Tongue (tissue), 1 donor: ENCODE measurements at regions not wholly inside any gene's neighbourhood (a gene's known extent, or its start where the extent isn't known, plus 50 kb on each side); places are given as distances from the start of the nearest gene placed in this dataset.
A peak's percentile ranks its signal among the peaks of the same experiment; 100 is the strongest.

Experiments
- DNase-seq: peaks from one replicate; pipeline ENCODE4 v3.0.0-alpha.2; 2015

DNA sequence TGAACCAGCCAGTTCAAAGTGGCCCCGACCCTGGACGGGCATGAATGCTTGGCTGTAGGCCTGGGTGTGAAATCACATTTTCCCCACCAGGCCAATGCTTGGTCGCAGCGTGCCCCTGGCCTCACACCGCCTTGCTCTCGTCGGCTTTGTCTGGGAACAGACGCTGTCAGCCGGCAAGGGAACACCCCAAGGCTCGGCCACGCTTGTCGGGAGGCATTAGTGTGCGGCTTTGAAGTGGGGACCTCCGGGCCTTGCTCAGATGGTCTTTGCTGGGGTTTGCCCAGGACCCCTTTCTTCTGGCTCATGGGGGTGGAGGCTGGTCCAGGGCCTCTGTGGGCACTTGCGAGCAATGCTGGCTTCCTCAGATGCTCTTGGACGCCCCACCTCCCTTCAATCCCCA lies 79.1 kb downstream of the INHBB start:
- DNase-seq = no peak

DNA sequence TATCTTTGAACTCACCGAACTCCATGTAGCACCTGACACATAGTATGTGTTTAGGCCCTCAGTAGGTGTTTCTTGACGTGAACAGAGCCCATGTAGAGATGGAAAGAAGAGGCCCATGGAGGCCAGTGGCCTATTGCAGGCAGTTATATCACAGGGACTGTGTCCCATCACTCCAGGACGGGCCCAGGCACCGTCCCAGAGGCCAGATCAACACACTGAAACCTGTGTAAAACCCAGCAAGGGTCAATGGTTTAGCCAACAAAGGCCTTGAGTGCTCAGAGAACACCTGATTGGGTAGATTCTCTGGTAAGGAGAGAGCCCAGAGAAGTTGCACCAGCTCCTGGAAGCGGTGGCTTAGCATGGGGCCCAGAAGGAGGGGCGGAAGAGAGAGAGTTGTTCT lies 82.8 kb downstream of the INHBB start:
- no peak for DNase-seq

DNA sequence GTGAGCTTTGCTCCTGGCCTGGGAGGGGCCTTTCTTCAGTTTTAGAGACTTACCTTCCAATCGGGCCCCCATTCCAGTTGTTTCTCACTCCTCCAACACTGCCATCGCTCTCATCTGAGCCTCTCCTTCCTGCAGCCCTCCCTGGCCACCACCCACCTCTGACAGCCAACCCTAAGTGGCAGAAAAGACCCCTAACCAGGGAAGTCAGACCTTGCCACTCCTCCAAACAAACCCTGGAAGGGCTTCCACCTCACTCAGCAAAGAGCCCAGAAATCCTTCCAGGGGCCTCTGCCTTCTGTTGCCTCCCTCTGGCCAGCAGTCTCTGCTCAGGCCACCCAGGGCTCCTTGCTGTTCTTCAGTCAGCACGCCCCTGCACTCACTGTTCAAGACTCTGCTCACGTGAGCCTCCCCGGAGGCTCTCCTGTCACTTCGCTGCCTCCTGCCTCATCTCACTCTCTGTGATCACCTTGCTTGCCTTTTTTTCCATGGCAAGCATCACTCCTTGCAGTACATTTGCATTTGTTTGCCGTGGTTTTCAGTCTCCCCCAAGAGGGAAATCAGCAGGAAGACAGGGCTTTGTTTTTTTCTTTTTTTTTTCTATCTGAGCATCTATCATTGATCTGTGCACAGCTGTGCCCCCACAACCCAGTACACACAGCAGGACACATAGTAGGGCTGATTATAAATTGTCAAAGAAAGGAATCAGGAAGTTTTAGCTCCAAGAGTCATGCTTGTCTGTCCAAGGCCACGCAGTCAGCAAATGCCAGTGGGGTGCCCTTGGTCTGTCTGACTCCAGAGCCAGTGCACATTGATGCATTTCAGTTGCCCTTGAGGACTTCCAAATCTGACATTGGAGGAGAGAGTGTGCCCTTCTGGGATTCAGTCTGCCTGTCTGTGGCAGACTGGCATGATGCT lies 83.9 kb downstream of the INHBB start:
- no peak for DNase-seq

DNA sequence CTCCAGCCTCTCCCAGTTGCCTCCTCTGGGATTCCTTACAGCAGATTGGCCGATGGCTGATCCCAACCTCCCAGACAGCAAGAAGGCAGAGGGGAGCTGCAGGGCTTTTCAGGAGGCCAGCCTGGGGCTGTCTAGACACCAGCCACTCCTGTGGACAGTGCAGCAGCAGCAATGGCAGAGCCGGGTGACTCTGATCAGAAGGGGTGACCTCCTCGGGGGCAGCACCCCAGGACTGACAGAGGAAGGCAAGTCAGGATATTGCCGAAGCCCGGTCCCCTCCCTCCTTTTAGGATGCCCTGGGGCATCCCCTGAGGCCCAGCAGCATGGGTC lies 84.5 kb downstream of the INHBB start:
- DNase-seq = no peak

DNA sequence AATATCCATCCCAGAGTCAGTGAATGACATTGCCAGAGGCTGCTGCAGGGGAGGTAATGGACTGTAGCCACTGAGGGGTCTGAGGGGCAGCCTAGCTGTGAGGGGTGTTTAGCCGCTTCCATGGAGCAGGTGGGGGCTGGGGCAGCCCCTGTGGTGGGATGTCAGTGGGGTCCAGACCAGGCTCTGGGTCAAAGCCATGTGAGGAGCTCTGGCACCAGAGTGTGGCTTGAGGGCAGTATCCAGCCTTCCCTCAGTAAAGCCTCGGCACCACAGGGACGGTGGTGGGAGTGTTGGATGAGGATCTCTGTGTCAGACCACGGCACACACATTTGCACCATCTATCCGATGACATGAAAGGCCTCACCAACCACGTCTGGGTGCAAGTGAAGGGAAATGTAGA lies 85.0 kb downstream of the INHBB start:
- no peak for DNase-seq

DNA sequence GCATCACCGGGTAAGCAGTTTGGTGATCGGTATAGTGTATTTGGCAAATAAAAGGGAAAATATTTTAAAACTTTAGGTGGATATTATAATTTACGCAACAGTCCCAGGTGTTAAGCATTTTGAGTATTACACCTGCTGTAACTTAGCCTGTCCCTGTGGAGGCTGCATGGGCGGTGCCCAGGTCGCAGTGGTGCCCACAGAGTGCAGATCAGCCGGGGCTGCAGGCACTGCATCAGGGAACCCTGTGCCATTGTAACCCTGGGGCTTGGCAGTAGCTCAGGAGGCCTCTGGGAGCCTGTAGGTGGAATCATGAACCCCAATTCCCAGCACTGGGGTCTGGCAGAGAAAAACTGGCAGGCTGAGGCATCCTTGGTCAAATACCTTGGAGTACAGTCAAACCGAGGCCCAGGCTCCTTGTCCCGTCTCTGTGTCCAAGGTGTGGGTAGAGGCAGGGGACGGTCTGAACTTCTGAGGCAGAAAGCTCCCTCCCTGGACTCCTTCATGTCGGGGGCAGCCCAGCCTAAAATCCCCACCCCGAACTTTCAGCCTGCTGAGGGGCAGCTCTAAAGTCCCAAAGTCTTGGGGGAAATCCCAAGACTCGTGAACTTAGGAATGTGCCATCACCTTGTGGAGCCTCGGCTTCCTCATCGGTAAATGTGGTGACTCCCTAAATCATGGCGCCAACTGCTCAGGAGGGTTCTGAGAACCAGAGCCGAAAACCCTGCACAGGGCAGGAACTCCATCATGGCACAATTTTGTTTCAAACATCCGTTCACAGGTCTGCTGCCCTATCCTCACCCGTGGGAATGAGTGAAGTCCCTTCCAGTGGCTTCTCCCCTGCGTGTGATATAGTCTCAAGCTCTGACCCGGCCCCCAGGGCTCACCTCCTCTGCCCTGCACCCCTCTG lies 85.7 kb downstream of the INHBB start:
- DNase-seq = no peak

DNA sequence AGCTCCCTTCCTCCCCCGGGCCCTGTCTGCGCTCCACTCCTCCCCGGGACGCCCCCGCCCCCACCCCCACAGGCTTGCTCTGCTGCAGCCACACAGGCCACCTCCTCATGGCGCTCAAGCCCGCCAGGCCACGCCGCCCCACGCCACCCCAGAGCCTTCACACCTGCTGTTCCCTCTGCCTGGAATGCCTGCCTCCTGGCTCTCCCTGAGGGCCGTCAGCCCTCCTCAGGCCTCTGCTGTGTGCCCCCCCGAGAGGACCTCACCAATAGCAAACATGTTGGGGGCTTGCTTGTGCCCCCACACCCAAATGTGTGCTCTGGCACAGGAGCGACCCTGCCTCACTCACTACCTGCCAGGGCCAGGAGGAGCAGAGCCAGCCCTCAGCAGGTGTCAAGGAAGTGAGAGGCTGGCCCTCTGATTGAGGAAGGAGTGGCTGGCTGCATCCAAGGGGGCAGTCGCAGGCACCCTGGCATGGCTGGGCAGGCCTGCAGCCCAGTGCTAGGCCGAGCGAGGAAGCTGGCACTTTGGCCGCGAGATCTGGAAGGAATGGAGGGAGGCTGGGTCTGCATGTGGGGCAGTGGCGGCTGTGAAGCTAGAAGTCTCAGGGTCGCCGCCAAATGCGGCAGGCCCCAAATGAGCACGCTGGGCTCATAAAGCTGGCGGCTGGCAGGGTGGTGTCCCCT lies 86.5 kb downstream of the INHBB start:
- DNase-seq = no peak

DNA sequence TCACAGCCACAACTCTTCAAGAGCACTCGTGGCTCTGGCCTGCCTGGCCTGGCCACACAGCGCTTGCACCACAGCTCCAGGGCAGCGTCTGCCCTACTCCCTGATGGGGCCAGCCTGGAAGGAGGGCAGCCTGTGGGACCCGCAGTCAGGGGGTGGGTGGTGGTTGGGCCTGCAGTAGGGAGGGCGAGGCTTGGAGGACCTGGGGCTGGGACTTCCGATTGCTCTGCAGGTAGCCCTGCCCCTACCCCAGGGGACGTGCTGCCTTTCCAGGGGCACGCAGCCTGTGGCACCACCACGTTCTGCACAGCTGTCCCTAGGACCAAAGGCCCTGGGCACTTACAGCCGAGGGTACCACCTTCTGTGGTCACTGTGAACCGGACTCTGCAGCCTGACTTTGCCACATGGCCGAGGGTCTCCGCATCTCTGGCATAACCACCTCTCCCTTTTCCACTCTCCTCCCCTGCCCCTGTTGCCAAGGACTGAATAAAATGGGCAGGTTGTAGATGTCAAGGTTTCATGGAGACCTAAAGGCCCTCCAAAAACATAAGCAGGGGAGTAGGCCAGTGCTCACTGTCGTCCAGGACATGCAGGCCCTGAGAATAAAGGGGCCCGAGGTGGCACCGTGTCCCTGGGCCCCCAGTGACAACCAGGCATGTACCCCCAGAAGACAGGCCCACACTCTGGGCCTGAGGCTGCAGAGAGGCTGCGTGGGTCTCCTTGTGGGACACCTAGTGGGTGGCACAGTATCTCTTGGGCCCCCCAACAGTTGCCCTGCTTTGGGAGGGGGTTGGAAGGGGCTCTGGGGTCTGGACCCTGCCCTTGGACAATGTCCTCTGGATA lies 87.3 kb downstream of the INHBB start:
- no peak for DNase-seq

DNA sequence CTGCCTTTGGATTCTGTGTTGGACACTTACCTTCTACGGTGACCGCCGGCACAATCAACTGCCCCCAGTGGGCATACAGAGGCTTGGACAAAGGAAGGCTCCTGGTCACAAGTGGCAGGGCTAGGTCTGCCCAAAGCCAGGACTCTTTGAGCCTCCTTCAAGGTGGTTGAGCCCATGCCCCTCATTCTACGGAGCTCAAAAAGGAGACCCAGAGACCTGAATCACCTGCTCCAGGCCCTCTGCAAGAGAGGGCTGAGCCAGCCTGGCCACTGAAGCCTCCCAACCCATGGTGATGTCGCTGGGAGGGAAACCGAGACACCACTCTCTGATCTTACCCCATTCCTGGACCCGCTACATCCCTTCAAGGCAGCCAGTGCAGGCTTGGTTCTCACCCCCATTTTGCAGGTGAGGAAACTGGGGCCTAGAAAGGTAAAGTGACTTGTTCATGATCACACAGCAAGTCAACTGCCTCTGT lies 87.9 kb downstream of the INHBB start:
- DNase-seq = no peak

DNA sequence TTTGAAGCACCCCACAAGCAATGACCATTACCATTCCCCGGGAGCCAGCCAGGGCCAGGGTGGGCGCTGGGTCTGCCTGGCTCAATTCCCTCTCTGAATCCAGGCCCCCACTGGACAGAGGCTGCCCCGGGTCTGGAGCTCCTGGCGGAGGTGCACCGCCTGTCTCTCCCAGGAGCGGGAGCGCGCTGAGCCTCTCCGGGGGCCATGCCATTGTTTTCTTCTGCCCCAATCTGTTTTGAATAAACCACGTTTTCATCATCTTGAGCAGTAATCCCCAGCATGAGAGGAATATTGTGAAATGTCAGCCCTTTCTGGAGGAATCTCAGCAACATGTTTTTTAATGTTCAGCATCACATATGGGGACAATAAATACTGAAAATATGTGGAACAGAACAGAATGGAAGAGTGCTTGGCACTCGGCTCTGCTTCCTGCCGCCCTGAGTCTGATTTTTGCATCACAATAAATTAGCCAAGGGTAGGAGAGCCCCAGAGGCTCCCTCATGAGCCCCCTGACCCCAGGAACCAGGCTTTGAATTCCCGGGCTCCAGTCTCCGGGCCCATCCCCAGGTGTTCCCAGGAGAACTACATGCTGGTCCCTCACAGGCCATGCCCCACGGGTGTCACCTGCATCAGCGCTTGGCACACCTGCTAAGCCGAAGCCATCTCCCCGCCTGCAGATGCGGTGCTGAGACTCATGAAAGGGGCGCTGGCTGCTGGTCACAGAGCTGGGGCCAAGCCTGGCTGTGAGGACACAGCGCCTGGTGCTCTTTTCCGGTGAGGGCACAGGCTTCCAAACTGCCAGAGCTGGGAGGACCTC lies 88.8 kb downstream of the INHBB start:
- peak; percentile 38 for DNase-seq

DNA sequence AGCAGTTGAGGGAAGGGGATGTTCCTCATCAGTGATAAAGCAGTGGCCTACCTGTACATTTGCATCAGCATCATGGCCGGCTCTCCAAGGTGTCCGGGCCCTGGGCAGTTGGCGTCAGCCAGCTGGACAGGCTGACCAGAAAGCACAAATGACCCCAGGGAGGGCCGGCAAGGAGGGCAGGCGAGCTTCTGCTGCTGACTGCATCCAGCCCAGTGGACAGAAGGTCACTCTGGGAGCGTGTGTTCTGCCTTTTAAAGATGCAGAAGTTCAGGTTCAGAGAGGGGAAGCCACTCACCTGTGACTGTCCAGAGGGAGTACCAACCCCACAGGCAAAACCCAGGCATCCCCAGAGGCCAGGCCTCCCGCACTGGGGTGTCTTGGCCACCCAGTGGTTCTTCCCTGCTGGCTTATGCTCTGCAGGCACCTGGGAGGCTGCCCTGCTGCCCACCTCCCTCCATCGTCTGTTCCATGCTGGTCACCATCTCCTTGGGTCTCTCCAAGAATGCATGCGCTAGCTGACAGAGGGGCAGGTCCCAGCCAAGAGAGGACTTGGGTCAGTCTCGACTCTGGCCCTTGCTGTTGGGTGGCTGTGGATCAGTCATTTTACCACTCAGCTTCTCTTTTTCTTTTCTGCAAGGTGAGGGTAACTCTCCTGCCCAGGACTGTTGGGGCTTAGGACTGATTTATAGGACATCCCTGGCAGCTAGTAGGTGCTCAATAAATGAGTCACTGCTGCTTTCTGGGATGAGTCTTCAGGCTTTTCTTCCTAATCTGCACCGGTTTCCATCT lies 89.9 kb downstream of the INHBB start:
- no peak for DNase-seq

DNA sequence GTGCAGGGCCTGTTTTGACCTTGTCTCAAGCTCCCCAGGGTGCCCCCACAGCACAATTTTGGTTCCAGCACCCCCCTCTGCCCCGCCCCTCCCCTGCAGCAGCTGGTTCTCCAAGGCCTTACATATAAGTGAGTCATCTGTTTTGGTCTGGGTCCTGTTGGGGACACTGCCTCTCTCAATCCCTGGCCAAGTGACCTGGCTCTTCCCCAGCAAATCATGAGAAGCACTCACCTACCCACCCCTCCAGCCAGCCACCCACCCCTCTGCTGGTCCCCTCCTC lies 90.5 kb downstream of the INHBB start:
- DNase-seq = no peak

DNA sequence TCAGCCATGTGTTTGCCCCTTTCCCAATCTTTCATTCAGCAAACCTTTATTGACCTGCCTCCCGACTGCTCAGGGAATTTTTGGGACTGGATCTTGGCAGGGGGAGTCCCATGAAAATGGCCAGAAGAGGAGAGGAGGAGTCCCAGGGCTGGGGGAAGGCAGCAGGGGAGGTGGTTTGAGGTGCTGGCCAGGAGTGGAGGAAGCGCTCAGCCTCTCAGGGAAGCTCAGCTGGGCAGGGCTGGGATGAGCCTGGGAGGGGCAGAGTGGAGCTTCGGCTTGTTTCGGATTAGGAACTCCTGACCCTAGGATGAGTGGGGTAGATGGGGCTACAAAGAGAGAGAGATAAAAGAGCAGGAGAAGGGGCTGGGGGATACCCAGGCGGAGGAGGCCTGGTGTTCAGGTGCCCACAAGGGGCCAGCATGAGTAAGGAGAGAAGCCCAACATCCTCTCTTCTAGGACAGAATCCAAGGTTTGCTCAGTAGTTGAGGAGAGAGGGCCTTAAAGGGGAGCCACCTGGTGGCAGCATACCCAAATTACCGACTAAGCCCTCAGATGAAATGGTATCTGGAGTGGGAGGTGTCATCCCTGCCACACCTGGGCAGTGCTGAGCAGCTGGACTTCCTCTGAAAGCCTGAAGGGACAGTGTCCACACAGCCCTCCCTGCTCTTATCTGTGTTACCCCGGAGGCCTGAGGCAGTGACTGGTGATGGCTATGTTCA lies 91.1 kb downstream of the INHBB start:
- peak; percentile 19 for DNase-seq

DNA sequence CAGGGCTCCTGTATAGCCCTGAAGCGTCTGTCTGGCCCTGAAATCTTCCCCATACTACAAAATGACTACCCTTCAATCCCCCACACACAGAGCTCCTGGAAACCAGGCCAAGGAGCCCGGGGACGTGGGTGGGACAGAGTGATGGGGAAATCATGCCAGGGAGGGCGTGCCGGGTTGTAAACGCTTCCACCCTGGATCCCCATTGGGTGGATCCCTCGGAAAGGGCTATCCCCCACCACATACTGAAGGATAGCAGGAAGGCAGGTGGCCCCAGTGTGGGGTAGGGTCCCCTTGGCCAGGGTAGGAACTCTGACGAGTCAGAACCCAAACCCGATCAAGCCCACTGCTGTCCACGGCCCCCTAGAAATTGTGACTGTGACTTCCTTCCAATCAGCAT lies 91.7 kb downstream of the INHBB start:
- no peak for DNase-seq

DNA sequence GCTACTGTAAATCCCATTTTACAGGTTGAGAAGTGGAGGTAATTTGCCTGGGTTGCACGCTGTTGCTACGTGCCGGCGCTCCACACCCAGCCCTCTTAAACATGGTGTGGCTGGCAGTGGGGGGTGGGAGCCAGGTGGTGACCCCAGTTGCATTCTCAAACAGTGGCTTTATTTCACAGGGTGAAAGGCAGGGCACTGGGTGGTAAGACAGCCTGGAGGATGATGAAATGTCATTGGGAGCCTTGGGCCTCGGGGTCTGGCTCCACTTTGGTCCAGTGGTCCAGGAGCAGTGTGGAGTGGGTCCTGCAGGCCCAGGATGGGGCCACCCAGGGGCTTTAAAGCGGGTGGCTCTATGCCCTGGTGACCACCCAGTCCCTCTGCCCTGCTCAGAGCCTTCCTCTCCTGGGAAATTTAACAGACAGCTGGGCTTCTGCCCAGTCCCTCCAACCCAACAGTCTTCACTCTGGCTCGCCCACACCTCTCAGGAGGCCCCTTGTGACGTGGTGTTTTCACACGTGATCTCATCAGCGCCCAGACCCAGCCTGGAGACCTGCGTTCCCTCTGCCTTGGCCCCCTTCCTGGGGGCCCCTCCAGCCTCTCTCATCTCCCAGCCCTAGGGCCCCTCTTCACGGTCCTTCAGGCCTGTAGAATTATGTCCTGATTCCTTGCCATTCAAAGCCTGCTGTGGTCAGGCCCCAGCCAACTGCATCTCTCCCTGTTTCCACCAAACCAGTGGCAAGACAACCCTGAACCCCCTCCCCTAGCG lies 92.5 kb downstream of the INHBB start:
- DNase-seq = peak; percentile 16

DNA sequence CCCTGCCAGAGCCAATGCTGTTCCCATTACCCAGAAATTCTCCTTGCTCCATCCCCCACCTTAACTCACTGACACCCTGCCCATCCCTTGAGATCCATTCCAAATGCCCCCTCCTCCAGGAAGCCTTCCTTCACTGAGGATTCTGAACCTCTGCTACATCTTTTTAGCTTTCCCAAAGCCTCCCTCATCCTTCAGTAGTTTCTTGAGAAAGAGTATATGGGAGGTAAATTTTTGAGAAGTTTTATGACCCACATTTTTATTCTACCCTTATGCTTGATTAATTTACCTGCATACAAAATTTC lies 93.1 kb downstream of the INHBB start:
- DNase-seq = no peak

DNA sequence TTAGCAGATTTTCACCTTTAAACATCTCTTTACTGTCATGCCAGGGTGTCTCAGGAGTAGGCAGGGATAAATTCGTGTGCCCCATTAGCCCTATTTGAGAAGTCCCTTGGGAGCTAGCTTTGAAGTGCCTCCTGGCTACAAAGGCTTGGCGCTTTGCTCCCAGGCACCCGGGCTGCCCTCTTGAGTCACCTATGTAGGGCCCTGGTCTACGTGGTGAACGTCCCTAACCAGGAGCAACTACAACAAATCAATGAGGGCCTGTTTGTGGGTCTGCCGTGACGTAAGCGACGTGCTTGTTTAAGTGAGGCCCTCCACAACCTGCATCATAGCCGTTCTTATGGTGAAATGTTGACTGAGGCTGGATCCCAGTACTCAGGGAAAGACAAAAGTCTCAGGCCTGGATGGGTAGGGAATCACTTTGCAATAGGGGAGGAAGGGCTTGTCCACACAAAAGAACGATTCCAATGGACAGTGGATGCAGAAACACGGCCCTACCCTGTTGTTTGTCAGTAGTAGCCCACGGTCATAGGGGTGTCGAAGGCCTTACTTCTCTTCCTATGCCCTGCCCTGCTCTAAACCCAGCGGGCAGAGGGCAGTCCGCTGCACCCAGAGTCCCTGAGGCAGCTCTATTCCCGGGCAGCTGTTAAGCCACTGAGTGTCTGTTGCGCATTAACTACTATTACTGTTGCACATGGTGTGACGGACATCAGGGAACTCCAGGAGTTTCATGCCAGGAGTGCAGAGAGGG lies 93.9 kb downstream of the INHBB start:
- no peak for DNase-seq
